Panc1 (cell line): ENCODE measurements at regions not wholly inside any gene's neighbourhood (a gene's known extent, or its start where the extent isn't known, plus 50 kb on each side); places are given as distances from the start of the nearest gene placed in this dataset.

Experiments used
- ATAC-seq: fragments of 200-7000 bp; cut with Tn5 transposase; 2 replicates; pipeline ENCODE4 v1.9.1; 2020; ENCODE audit warnings: mild to moderate bottlenecking, moderate library complexity
- BruUV-seq: library from RNA; stranded (reverse); fragments of 400-500 nt; replicated peaks from 2 replicates; lab custom pipeline; 2021; lab: Mats Ljungman, UMichigan
- CTCF ChIA-PET: fragments of 300-600 bp; sonication (Branson Sonifier 250); formaldehyde crosslinking; loops from one replicate; lab custom pipeline; 2022; ENCODE audit warnings: antibody characterized with exemption; lab: Charles Lee
- POLR2A ChIA-PET: fragments of 300-600 bp; sonication (Branson Sonifier 250); formaldehyde crosslinking; loops from one replicate; lab custom pipeline; 2022; ENCODE audit warnings: antibody characterized with exemption; lab: Charles Lee
- DNase-seq: peaks from one replicate; pipeline ENCODE4 v3.0.0-alpha.2; 2010; ENCODE audit warnings: low read depth, low spot score
- H3K27ac ChIP-seq: 2 replicates; pipeline ENCODE4 v1.5.1; 2011; ENCODE audit warnings: mild to moderate bottlenecking, low read length, inconsistent platforms
- H3K27me3 ChIP-seq: fragments of 200-500 bp; sonication (Bioruptor generic); 2 replicates; pipeline ENCODE4 v1.6.0; 2014; ENCODE audit warnings: low read length, inconsistent platforms; ENCODE audit not compliant: control insufficient read depth, insufficient read depth
- H3K36me3 ChIP-seq: fragments of 200-500 bp; sonication (Bioruptor generic); 2 replicates; pipeline ENCODE4 v1.5.1; 2014; ENCODE audit warnings: inconsistent platforms, mild to moderate bottlenecking, low read length, moderate library complexity; ENCODE audit not compliant: control insufficient read depth, insufficient read depth
- H3K4me1 ChIP-seq: 2 replicates; pipeline ENCODE4 v1.5.1; 2011; ENCODE audit warnings: inconsistent platforms, mild to moderate bottlenecking, low read length, moderate library complexity; ENCODE audit not compliant: control insufficient read depth, insufficient read depth
- H3K4me3 ChIP-seq, 2 experiments: 2 replicates each; pipeline ENCODE4 v1.5.1; 2011 to 2012; ENCODE audit warnings: low read depth in 2 of 2, low read length in 2 of 2, mild to moderate bottlenecking in 2 of 2, inconsistent platforms in 1 of 2, moderate library complexity in 1 of 2
- H3K9me3 ChIP-seq: fragments of 200-500 bp; sonication (Bioruptor generic); 2 replicates; pipeline ENCODE4 v1.5.1; 2014; ENCODE audit warnings: low read depth, mild to moderate bottlenecking, inconsistent platforms, low read length, moderate library complexity; ENCODE audit not compliant: control insufficient read depth, insufficient read depth
- POLR2AphosphoS5 ChIP-seq: IDR thresholded peaks from 2 replicates; pipeline ENCODE4 v1.6.1; 2012; ENCODE audit warnings: mild to moderate bottlenecking, low read depth, low read length, moderate library complexity
- REST ChIP-seq, 2 experiments: IDR thresholded peaks; 2 replicates each; pipeline ENCODE4 v1.6.1; 2011 to 2012; ENCODE audit warnings: low read depth in 2 of 2, control low read depth in 1 of 2, low read length in 1 of 2, mild to moderate bottlenecking in 1 of 2, moderate library complexity in 1 of 2; ENCODE audit not compliant: insufficient read depth in 1 of 2
- SIN3A ChIP-seq: IDR thresholded peaks from 2 replicates; pipeline ENCODE4 v1.6.1; 2012; ENCODE audit warnings: low read depth, mild to moderate bottlenecking, low read length, moderate library complexity, borderline replicate concordance; ENCODE audit not compliant: insufficient read depth
- TCF7L2 ChIP-seq: IDR thresholded peaks from 2 replicates; pipeline ENCODE4 v1.6.1; 2011; ENCODE audit warnings: mild to moderate bottlenecking, low read depth, low read length, inconsistent platforms
- in situ Hi-C: cut with HindIII; loops from 2 replicates; pipeline ENCODE4 v1.10.0; 2016; ENCODE audit warnings: low sequenced_read_pairs, low pct_unique_long_range_greater_than_20kb
- intact Hi-C: fragments of 100-400 bp; cut with micrococcal nuclease; formaldehyde crosslinking; loops from one replicate; pipeline ENCODE4 v1.10.0; 2022; ENCODE audit not compliant: unreplicated experiment
- TF ChIP-seq, protein P1 (sequence below): fragments of 450-650 bp; IDR thresholded peaks from 2 replicates; pipeline ENCODE4 v1.5.1; 2017; ENCODE audit warnings: mild to moderate bottlenecking

DNA sequence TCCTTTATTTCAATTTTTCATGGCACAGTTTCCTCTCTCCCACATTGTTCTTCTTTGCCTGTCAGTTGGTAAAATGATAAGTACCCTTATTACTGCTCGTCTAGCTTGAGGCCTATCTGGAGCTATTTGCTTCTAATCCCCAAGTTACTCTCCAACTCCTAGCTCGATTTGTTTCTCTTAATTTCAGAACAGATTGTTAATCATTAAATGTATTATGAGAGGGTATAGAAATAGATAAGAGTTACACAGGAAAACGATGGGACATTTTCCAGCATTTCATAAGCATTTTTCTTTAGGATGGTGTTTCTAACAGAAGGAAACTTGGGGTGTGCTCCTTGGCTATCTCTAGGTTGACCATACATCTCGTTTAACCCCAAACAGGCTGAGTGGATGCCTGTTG is 540.5 kb upstream of the FZD8 start:
- Histone ChIP-seq H3K9me3 (no peaks in the 10 kb centered on the region), H3K27ac (no peak overlapping the region), H3K4me3 (no peak overlapping the region), H3K4me1 (no peaks in the 10 kb centered on the region), H3K27me3 (no peaks in the 10 kb centered on the region), H3K36me3 (no peaks in the 10 kb centered on the region)
- no peak for TF ChIP-seq REST (IDR thresholded peaks at IDR 0.05; ENCODE audit: insufficient read depth in 1 of 2, low read depth in 2 of 2, low read length in 1 of 2)
- TF ChIP-seq SIN3A: no peak
- TF ChIP-seq, protein P1, sequence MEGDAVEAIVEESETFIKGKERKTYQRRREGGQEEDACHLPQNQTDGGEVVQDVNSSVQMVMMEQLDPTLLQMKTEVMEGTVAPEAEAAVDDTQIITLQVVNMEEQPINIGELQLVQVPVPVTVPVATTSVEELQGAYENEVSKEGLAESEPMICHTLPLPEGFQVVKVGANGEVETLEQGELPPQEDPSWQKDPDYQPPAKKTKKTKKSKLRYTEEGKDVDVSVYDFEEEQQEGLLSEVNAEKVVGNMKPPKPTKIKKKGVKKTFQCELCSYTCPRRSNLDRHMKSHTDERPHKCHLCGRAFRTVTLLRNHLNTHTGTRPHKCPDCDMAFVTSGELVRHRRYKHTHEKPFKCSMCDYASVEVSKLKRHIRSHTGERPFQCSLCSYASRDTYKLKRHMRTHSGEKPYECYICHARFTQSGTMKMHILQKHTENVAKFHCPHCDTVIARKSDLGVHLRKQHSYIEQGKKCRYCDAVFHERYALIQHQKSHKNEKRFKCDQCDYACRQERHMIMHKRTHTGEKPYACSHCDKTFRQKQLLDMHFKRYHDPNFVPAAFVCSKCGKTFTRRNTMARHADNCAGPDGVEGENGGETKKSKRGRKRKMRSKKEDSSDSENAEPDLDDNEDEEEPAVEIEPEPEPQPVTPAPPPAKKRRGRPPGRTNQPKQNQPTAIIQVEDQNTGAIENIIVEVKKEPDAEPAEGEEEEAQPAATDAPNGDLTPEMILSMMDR: no peak
- TF ChIP-seq POLR2AphosphoS5: no peak
- no peak for TF ChIP-seq TCF7L2
- DNase-seq: no peak
- no TSS peak for BruUV-seq
- intact Hi-C loops: no loop called here
- ATAC-seq: no peak
- in situ Hi-C loops: no loop called here
- CTCF ChIA-PET: no interaction called here
- POLR2A ChIA-PET: no interaction called here

DNA sequence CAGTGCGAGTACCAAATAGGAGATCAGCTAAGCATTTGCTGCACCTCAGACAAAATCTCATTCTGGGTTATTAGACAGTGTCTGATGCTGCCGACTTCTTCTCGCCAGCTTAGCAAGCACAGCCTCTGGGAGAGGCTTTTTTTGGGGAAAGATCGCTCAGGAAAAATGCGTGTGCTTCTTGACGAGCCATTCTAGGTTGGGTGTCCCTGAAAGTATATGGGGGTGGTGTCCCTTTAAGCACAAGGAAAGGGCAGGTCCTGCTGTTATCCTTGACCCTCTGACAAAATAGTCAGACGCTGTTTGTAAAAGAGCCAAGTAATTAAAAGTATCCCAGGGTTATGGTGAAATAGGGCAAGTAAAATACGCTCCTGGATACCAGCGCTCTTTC is 540.1 kb upstream of the FZD8 start:
- DNase-seq (no peak), ATAC-seq (no peak)
- no peaks in the 10 kb centered on the region for H3K27me3 ChIP-seq
- ChIA-PET CTCF (no interaction called here), POLR2A (no interaction called here)
- no peak overlapping the region for H3K4me3 ChIP-seq
- H3K27ac ChIP-seq: no peak overlapping the region
- no peaks in the 10 kb centered on the region for H3K9me3 ChIP-seq
- TF ChIP-seq TCF7L2 (no peak), SIN3A (no peak), REST (IDR thresholded peaks at IDR 0.05; ENCODE audit: insufficient read depth in 1 of 2, low read depth in 2 of 2, low read length in 1 of 2) (no peak), POLR2AphosphoS5 (no peak)
- TF ChIP-seq, protein P1: no peak
- H3K36me3 ChIP-seq: no peaks in the 10 kb centered on the region
- no peaks in the 10 kb centered on the region for H3K4me1 ChIP-seq
- in situ Hi-C loops (no loop called here), intact Hi-C loops (no loop called here)
- BruUV-seq: no TSS peak
